Left kidney (tissue), 1 donor: ENCODE measurements at regions not wholly inside any gene's neighbourhood (a gene's known extent, or its start where the extent isn't known, plus 50 kb on each side); places are given as distances from the start of the nearest gene placed in this dataset.

Source experiments
- DNase-seq: peaks from one replicate; pipeline ENCODE4 v3.0.0-alpha.2; 2013

GRCh38 chr6:134453792-134454510 is 136.0 kb upstream of the SGK1 start:
- DNase-seq, result no peak

GRCh38 chr6:134452906-134453305 is 135.0 kb upstream of the SGK1 start:
- no peak for DNase-seq

DNA sequence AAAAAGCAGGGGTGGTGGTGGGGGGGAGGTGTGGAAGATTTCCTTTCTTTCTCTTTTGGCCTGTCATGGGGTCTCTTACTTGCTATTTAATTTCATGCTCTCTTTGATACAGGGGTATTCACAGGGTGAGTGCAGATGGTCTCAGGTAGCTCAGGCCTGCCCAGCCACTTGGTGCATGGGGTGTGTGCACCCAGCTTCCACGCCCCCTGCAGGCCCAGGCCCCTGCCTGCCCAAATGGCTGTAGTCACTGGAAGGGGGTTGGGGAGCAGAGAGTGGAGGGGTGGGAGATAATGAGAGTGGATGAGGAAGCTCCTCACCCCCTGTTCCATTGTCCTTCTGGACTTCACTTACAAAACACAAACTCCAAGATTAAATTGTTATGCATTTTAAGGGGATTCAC is 133.6 kb upstream of the SGK1 start:
- DNase-seq, result no peak

GRCh38 chr6:134449781-134450180 is 131.9 kb upstream of the SGK1 start:
- DNase-seq, result no peak

DNA sequence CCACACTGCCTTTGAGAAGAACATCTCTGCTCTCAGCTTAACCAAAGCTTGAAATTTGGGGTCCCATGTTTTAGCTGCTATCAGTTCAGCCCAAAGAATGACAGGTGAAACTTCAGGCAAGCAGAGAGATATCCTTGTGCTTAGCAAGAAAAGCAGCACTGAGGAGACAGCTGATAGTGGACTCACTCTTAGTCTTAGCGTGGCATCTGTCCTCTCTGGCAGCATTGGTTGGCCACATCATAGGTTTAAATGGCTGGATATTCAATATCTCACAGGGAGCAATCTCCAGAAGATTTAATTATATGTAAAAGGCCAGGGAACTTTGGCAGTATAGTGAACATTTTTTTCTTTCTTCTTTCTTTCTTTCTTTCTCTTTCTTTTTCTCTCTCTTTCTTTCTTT is 131.1 kb upstream of the SGK1 start:
- no peak for DNase-seq

- DNase-seq, result no peak
Measured at GRCh38 chr6:134447883-134448387, 130.0 kb upstream of the SGK1 start.

DNA sequence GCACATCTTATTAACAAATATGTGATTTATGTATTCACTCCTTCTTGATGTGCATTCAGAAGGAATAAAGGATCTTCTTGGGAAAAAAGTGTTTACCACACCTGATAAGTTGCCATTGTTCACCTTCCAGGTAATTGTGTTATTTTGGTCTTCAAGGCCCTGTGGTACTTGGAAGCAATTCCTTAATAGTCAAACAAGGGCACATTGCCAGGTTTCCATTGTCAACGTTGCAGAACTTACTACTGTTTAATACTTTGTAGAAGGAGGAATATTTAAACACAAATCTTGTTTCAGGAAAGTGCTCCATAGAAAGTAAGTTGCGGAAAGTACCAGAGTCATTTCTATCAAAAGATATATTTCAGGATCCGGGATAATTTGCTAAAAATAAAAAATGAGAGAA is 129.5 kb upstream of the SGK1 start:
- no peak for DNase-seq

DNA sequence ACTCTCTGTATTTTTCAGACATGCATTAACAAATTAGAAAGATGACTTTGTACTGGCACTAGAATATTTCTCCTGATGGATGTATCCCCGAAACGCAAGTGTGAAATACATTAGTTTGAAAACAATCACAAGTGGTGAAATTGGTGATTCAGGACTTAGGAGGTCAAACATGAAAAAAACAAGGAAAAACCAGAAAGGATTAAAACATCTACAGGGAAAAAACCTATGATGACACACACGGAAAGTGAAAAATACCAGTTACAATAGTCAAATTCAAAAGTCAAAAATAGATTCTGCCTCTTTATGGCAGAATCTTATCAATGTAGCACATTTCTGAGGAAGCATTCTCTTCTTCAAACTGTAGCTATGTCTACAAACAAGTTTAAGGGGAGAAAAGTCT is 129.0 kb upstream of the SGK1 start:
- DNase-seq, result no peak

- no peak for DNase-seq
Measured at GRCh38 chr6:134446218-134446848, 128.4 kb upstream of the SGK1 start.

DNA sequence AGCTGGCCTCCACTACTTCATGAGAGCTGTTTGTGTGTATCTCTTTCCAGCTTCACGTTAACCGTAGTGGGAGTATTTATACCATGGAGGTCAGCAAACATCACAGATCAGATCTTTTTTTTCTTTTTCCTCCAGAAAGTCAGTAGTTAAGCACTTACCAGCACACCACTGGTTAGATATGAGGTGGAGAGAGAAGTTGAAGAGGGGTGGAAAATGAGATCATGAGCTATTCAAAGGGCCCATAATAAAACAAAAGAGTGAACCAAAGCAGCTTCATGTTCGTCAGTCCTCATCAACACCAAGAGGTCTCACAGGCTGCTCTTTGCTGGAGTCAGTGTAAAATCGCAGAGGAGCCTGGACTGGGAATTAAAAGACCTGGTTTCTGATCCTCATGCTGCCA is 125.1 kb upstream of the SGK1 start:
- no peak for DNase-seq

DNA sequence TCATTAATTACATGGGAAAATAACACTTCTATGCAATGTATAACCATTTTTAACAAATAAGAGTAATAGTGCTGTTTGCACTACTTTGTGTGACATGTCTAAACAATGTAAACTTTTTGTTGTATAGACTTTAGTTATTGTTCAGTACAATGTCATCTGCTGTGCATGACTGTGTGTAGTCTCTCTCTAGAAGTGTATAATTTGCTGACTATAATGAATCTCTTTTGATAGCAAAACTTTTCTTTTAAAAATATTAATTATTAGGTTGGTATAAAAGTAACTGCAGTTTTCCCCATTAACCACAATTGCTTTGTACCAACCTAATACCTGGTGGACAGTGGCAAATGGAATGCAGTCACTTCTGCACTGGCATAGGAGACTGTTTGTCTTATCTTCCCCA is 124.2 kb upstream of the SGK1 start:
- no peak for DNase-seq

GRCh38 chr6:134438837-134439236 is 120.9 kb upstream of the SGK1 start:
- no peak for DNase-seq

DNA sequence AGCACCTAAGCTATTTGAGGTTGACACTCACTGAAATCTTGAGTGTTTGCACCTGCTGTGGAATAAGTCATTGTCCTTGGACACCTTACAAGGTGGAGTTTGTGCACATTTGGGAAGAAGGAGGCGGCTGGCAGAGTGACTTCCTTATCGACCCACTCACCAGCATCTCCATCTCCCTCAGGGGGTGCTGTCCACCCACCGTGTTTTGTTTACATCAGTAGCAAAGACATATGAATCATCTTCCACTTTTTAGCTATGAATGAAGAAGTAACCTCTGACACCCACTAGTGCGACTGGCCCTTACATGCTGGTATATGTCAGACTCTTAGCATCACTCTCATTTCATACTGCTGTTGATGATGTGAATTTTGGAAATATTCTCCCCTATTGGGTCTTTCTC is 119.5 kb upstream of the SGK1 start:
- no peak for DNase-seq

GRCh38 chr6:134436950-134437349 is 119.0 kb upstream of the SGK1 start:
- DNase-seq, result no peak

DNA sequence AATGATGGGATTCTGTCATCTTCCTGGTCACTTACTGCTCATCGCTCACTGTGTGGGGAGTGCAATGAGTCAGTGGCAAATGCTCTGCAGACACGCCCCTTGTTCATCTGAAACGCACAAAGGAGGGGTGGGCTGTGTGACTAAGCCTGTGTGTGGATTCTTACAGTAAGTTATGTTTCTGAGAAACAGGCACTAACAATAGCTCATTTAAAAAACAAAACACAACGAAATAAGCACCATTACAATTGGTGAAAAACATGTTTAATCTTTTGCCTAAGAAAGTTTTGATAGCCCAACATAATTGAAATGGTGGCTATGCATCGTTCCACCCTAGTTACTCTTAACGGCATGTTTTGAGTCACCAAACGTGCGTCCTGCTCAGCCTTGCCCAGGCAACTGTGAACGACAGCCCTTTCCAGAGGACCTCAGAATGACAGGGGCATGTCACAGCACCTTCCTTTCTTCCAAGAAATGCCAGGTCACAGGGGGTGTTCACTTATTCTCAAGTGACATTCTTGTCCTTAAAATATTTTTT is 118.4 kb upstream of the SGK1 start:
- no peak for DNase-seq

DNA sequence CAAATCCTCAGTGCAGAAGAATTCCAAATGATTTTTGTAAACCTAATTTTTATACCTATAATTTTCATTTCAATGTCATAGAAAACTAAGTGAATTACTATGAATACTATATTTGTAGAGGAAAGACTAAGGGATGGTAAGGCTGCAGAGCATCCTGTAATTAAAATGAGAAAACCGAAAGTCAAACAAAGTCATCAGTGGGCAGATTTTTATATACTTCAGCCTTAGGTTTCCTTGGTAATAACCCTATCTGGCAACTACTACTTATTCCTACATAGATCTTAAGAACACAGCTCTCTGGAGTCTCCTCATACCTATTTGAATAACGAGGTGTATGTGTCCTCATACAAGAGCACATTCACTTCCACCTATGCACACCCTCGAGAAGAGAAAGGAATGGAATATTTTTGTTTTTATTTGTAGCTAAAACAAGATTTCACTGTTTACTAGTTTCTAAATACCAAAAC is 117.9 kb upstream of the SGK1 start:
- no peak for DNase-seq

- DNase-seq, result no peak
Measured at GRCh38 chr6:134434019-134434942, 116.4 kb upstream of the SGK1 start.

GRCh38 chr6:134432036-134432435 is 114.1 kb upstream of the SGK1 start:
- DNase-seq, result no peak

- DNase-seq, result no peak
Measured at GRCh38 chr6:134431421-134431859, 113.5 kb upstream of the SGK1 start.

DNA sequence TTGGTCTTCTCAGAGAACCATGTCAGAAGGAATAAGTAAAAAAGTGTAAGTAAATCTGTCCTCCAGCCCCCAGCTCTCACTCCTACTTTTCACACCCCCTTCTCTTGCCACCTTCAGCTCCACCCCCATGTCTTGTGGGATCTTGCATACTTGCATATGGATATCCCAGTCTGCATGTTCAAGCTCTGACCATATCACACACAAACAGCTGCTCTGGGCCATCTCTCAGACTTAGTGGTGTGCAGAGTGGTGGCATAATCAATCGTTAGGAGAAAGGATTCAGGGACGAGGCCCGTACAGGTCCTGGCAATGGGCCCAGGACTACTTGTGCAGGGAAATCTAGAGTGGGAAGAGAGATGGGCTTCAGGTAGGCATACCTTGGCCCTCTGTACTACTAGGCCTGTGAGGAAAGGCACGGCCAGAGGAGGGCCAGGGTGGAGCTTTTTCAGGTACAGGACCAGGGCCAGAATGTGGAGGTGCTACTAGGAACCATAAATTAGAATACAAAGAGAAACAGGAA is 112.0 kb upstream of the SGK1 start:
- DNase-seq, result no peak

GRCh38 chr6:134427721-134428120 is 109.8 kb upstream of the SGK1 start:
- no peak for DNase-seq

DNA sequence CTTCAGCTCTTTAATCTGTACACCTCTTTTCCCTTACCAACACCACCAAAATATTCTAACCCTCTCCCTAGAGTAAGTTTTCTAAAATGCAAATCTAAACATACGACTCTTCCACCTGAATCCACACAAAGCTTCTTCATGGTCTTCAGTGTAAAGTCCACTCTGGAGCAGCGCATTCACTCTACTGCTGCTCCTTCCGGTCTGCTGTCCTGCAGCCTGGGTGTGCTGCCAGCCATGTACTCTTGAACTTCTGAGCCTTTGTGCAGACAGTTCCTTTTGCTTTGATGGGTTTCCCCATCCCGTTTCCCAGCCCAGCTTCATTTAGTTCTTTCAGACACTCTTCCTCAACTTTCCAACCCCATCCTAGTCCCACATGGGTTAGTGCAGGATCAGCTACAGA is 108.7 kb upstream of the SGK1 start:
- no peak for DNase-seq
